ENCODE measurements at regions not wholly inside any gene's neighbourhood (a gene's known extent, or its start where the extent isn't known, plus 50 kb on each side); places are given as distances from the start of the nearest gene placed in this dataset. TPM values are rescaled to one million over a fixed set of nuclear protein-coding genes. Genes with fewer than 3 reads are reported as not detected.

DNA sequence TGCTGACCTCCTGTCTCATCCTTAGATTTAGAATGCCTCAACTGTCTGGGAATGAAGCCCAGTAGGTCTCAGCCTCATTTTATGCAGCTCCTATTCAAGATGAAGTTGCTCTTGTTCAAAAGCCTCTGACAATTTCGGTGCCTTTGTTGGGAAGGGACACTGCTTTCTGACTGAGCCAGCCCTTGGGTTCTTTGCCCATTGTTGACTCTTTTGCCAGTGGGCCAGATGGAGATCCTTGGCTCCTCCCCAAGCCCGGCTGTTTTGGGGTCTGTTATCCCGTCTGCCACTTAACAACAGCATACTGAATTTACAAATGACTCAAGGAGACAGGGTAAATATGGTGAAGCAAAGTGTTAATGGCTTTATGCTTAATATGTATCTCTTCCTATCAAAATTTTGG, 58.3 kb upstream of the PRKX start:
- no TSS peak for BruUV-seq (replicated peaks)
- intact Hi-C loops (cut with micrococcal nuclease; ENCODE audit: unreplicated experiment), result no loop called here
- Histone ChIP-seq H3K9ac (ENCODE audit: control insufficient read depth, insufficient read depth, low read length) (no peak overlapping the region), H3K4me1 (ENCODE audit: control insufficient read depth, insufficient read depth, low read length) (no peaks in the 10 kb centered on the region), H4K20me1 (ENCODE audit: control insufficient read depth, insufficient read depth) (no peaks in the 10 kb centered on the region), H3K27me3 (replicated peaks in 1 of 2; ENCODE audit: control insufficient read depth in 2 of 2, insufficient read depth in 2 of 2, low read length in 1 of 2) (no peaks in the 10 kb centered on the region), H3K4me2 (ENCODE audit: control insufficient read depth, insufficient read depth) (no peak overlapping the region), H3K27ac (ENCODE audit: control insufficient read depth, insufficient read depth) (no peak overlapping the region), H3K4me3 (no peak overlapping the region), H2AFZ (ENCODE audit: control insufficient read depth, low read depth, low read length) (no peak overlapping the region), H3K79me2 (ENCODE audit: control insufficient read depth, insufficient read depth, low read length) (no peaks in the 10 kb centered on the region), H3K36me3 (ENCODE audit: control insufficient read depth in 2 of 2, insufficient read depth in 2 of 2, low read length in 1 of 2) (no peaks in the 10 kb centered on the region), H3K9me3 (replicated peaks; ENCODE audit: control insufficient read depth, insufficient read depth, low read length) (no peaks in the 10 kb centered on the region)
- ATAC-seq (no peak), DNase-seq (ENCODE audit: low read depth, low spot score) (no peak), FAIRE-seq (no peak)
- WGBS (ENCODE audit: insufficient coverage, insufficient replicate concordance, low lambda C conversion rate, missing lambda C conversion rate), result 26% methylated on average over 3 of the region's 3 CpGs
- ChIA-PET CTCF (no interaction called here), SMC1A (ENCODE audit: uncharacterized antibody, unreplicated experiment) (no interaction called here), POLR2A (no interaction called here), RAD21 (ENCODE audit: unreplicated experiment) (no interaction called here)
- no peak for TF ChIP-seq RFX5 (IDR thresholded peaks at IDR 0.05; ENCODE audit: low read depth, low read length)
- TF ChIP-seq CREB1 (IDR thresholded peaks at IDR 0.05; ENCODE audit: low read depth), result no peak
- in situ Hi-C loops (cut with MboI), result no loop called here

- no peak overlapping the region for H3K4me2 ChIP-seq (ENCODE audit: control insufficient read depth, insufficient read depth)
- no peaks in the 10 kb centered on the region for H3K4me1 ChIP-seq (ENCODE audit: control insufficient read depth, insufficient read depth, low read length)
- 0% methylated on average over 1 of the region's 1 CpG for WGBS (ENCODE audit: insufficient coverage, insufficient replicate concordance, low lambda C conversion rate, missing lambda C conversion rate)
- in situ Hi-C loops (cut with MboI) (no loop called here), intact Hi-C loops (cut with micrococcal nuclease; ENCODE audit: unreplicated experiment) (no loop called here)
- H3K9me3 ChIP-seq (replicated peaks; ENCODE audit: control insufficient read depth, insufficient read depth, low read length), result no peaks in the 10 kb centered on the region
- H3K36me3 ChIP-seq (ENCODE audit: control insufficient read depth in 2 of 2, insufficient read depth in 2 of 2, low read length in 1 of 2), result no peaks in the 10 kb centered on the region
- no TSS peak for BruUV-seq (replicated peaks)
- no peak for DNase-seq (ENCODE audit: low read depth, low spot score)
- FAIRE-seq, result no peak
- ATAC-seq, result no peak
- H3K27ac ChIP-seq (ENCODE audit: control insufficient read depth, insufficient read depth), result no peak overlapping the region
- no peaks in the 10 kb centered on the region for H4K20me1 ChIP-seq (ENCODE audit: control insufficient read depth, insufficient read depth)
- H2AFZ ChIP-seq (ENCODE audit: control insufficient read depth, low read depth, low read length), result no peak overlapping the region
- POLR2A ChIA-PET, result no interaction called here
- no peak overlapping the region for H3K9ac ChIP-seq (ENCODE audit: control insufficient read depth, insufficient read depth, low read length)
- CTCF ChIA-PET, result no interaction called here
- no peak for TF ChIP-seq NBN (IDR thresholded peaks at IDR 0.05)
- SMC1A ChIA-PET (ENCODE audit: uncharacterized antibody, unreplicated experiment), result no interaction called here
- RAD21 ChIA-PET (ENCODE audit: unreplicated experiment), result no interaction called here
- no peaks in the 10 kb centered on the region for H3K79me2 ChIP-seq (ENCODE audit: control insufficient read depth, insufficient read depth, low read length)
- no peaks in the 10 kb centered on the region for H3K27me3 ChIP-seq (replicated peaks in 1 of 2; ENCODE audit: control insufficient read depth in 2 of 2, insufficient read depth in 2 of 2, low read length in 1 of 2)
- H3K4me3 ChIP-seq, result no peak overlapping the region
Observed at GRCh38 chrX:3768881-3769280, 55.4 kb upstream of the PRKX start.

Small RNAs in the stretch of these regions (small RNA-seq; reads per million reads assigned to genes)
- not detected for gene RF00401

Data from GM12878 (cell line).